Heart right ventricle (tissue), 16 donors: ENCODE measurements at regions not wholly inside any gene's neighbourhood (a gene's known extent, or its start where the extent isn't known, plus 50 kb on each side); places are given as distances from the start of the nearest gene placed in this dataset.

Experiments used
- ATAC-seq, 8 donors: fragments of 200-7000 bp; cut with Tn5 transposase; one replicate each; pipeline ENCODE4 v1.9.1; 2020; ENCODE audit warnings: mild to moderate bottlenecking in 8 of 8, moderate library complexity in 8 of 8, moderate number of reproducible peaks in 1 of 8
- DNase-seq, 2 donors: peaks; one replicate each; pipeline ENCODE4 v3.0.0-alpha.2; 2020
- H3K27ac ChIP-seq, 10 donors: fragments of 200-600 bp; sonication (generic) in 2 of 10; one replicate each; pipeline versions ENCODE4 v1.5.0 to v1.8.0; 2020 to 2022; ENCODE audit warnings: mild to moderate bottlenecking in 3 of 10
- H3K27me3 ChIP-seq, 7 donors: fragments of 200-600 bp; one replicate each; pipeline ENCODE4 v1.8.0; 2021 to 2022; ENCODE audit warnings: mild to moderate bottlenecking in 2 of 7
- H3K36me3 ChIP-seq, 9 donors: fragments of 200-600 bp; sonication (generic) in 1 of 9; one replicate each; pipeline versions ENCODE4 v1.5.0 to v1.8.0; 2020 to 2022; ENCODE audit warnings: mild to moderate bottlenecking in 2 of 9
- H3K4me1 ChIP-seq, 9 donors: fragments of 200-600 bp; sonication (generic) in 1 of 9; one replicate each; pipeline versions ENCODE4 v1.5.0 to v1.8.0; 2020 to 2022; ENCODE audit warnings: mild to moderate bottlenecking in 4 of 9
- H3K4me3 ChIP-seq, 10 donors: fragments of 200-600 bp; sonication (generic) in 2 of 10; one replicate each; pipeline versions ENCODE4 v1.5.0 to v1.8.0; 2020 to 2022; ENCODE audit warnings: mild to moderate bottlenecking in 7 of 10, moderate library complexity in 2 of 10
- H3K9me3 ChIP-seq, 11 donors: fragments of 200-600 bp in 10 of 11; sonication (generic) in 2 of 11; one replicate each; pipeline versions ENCODE4 v1.5.0 to v1.8.0; 2013 to 2022; ENCODE audit warnings: mild to moderate bottlenecking in 2 of 11, control low read depth in 1 of 11, moderate library complexity in 1 of 11
- CTCF ChIP-seq, 9 donors: fragments of 200-600 bp; sonication (generic) in 2 of 9; IDR thresholded peaks; one replicate each; pipeline versions ENCODE4 v1.5.0 to v1.8.0; 2021 to 2022; ENCODE audit warnings: antibody characterized with exemption in 9 of 9, mild to moderate bottlenecking in 5 of 9, moderate library complexity in 1 of 9
- WGBS, 2 donors: extraction: QIAGEN DNeasy Blood & Tissue Kit; methylation state at CpG; one replicate each; pipeline ENCODE4 v1.1.7; 2013; ENCODE audit warnings: inconsistent platforms in 1 of 2; 5-methylcytosine and 5-hydroxymethylcytosine counted together
- intact Hi-C, 10 donors: fragments of 100-400 bp; cut with DNase I; formaldehyde crosslinking; loops; one replicate each; pipeline versions ENCODE4 v1.11.1 to v1.14.2; 2022
- donor health status: Arrhythmogenic right ventricular cardiomyopathy.
- donor health status: ischemic (EF 13 %, LVEDD 7.1; RV severe dilation, severe dysfunction).
- donor health status: healthy with polysubstance abuse.
- donor health status: DM: no; HTN: yes; CAD: no.
- donor health status: DM: no; HTN: no; CAD: no.
- donor health status: ischemic (EF 25% LVEDD 6.9; RV normal size, moderate dysfunction).
- donor health status: ischemic (EF 25% LVEDD 5.7; RV mildly dilated, moderate dysfunction).
- donor health status: healthy.
- donor health status: DM: yes; HTN: yes; CAD: no.
- donor health status: Ischemic cardiomyopathy.
- donor health status: ischemic (EF 35%, LVEDD 5.7; RV mildly dilated, moderate dysfunction).
- donor health status: nonischemic (EF 11% LVEDD 7.7; RV severe dilation, severe dysfunction).
- donor health status: DM: yes; HTN: yes; CAD: no.
- donor health status: PGD.
- donor health status: ischemic (EF 29% LVEDD 5.4; RV normal size, mild dysfunction).
- donor health status: nonischemic (EF 23%, LVEDD 6.1; RV moderate dilation, normal function).

GRCh38 chr1:93764366-93764750 is 82.7 kb upstream of the BCAR3 start:
- peaks cover 2 to 16% (median 10%) of the 10 kb centered on the region in 9 donors for H3K4me1 ChIP-seq
- TF ChIP-seq CTCF (IDR thresholded peaks at IDR 0.05) = no peak
- DNase-seq (no peak), ATAC-seq (no peak)
- no peaks in the 10 kb centered on the region for H3K36me3 ChIP-seq
- H3K9me3 ChIP-seq = no peaks in the 10 kb centered on the region
- H3K27ac ChIP-seq = no peak overlapping the region
- intact Hi-C loops = no loop called here
- WGBS, 2 donors = 97 to 99% methylated on average over 5 of the region's 5 CpGs
- H3K4me3 ChIP-seq = no peak overlapping the region
- peaks cover 0 to 29% (median 0%) of the 10 kb centered on the region in 7 donors for H3K27me3 ChIP-seq

GRCh38 chr1:93763704-93764365 is 82.2 kb upstream of the BCAR3 start:
- ATAC-seq (no peak), DNase-seq (no peak)
- Histone ChIP-seq H3K27me3 (peaks cover 0 to 29% (median 0%) of the 10 kb centered on the region in 7 donors), H3K4me3 (no peak overlapping the region), H3K9me3 (no peaks in the 10 kb centered on the region), H3K4me1 (peaks cover under 1 to 19% (median 8%) of the 10 kb centered on the region in 9 donors), H3K36me3 (no peaks in the 10 kb centered on the region), H3K27ac (no peak overlapping the region)
- 93 to 94% methylated on average over 5 of the region's 5 CpGs for WGBS, 2 donors
- no peak for TF ChIP-seq CTCF (IDR thresholded peaks at IDR 0.05)
- intact Hi-C loops = no loop called here

- 64 to 67% methylated on average over 7 of the region's 7 CpGs for WGBS, 2 donors
- TF ChIP-seq CTCF (IDR thresholded peaks at IDR 0.05) = no peak
- peaks cover 0 to 16% (median 0%) of the 10 kb centered on the region in 7 donors for H3K27me3 ChIP-seq
- peak in 1 of 2 donors; percentile 29 for DNase-seq
- peaks cover 0 to 27% (median 2%) of the 10 kb centered on the region in 9 donors for H3K4me1 ChIP-seq
- peak in 4 of 8 donors; percentile 29 to 77 (median 44) for ATAC-seq
- H3K4me3 ChIP-seq = no peak overlapping the region
- H3K36me3 ChIP-seq = no peaks in the 10 kb centered on the region
- no peaks in the 10 kb centered on the region for H3K9me3 ChIP-seq
- intact Hi-C loops = no loop called here
- H3K27ac ChIP-seq = peak overlapping the region in 1 of 10 donors; percentile 50
Measured at GRCh38 chr1:93758842-93759515, 77.3 kb upstream of the BCAR3 start.

GRCh38 chr1:93757256-93758036 is 75.8 kb upstream of the BCAR3 start:
- intact Hi-C loops = no loop called here
- 90 to 92% methylated on average over 8 of the region's 8 CpGs for WGBS, 2 donors
- ATAC-seq (peak in 1 of 8 donors; percentile 26), DNase-seq (no peak)
- Histone ChIP-seq H3K4me1 (peaks cover 0 to 32% (median 7%) of the 10 kb centered on the region in 9 donors), H3K36me3 (no peaks in the 10 kb centered on the region), H3K27ac (no peak overlapping the region), H3K27me3 (peaks cover 0 to 11% (median 0%) of the 10 kb centered on the region in 7 donors), H3K4me3 (no peak overlapping the region), H3K9me3 (no peaks in the 10 kb centered on the region)
- TF ChIP-seq CTCF (IDR thresholded peaks at IDR 0.05) = no peak
